NCI-H1694 treated with DMSO at 0.1 percent for 48 hours (cell line): ENCODE measurements at regions not wholly inside any gene's neighbourhood (a gene's known extent, or its start where the extent isn't known, plus 50 kb on each side); places are given as distances from the start of the nearest gene placed in this dataset.

Source experiments
- DNase-seq: peaks from one replicate; lab custom pipeline; 2025; lab: John Stamatoyannopoulos, UW

DNA sequence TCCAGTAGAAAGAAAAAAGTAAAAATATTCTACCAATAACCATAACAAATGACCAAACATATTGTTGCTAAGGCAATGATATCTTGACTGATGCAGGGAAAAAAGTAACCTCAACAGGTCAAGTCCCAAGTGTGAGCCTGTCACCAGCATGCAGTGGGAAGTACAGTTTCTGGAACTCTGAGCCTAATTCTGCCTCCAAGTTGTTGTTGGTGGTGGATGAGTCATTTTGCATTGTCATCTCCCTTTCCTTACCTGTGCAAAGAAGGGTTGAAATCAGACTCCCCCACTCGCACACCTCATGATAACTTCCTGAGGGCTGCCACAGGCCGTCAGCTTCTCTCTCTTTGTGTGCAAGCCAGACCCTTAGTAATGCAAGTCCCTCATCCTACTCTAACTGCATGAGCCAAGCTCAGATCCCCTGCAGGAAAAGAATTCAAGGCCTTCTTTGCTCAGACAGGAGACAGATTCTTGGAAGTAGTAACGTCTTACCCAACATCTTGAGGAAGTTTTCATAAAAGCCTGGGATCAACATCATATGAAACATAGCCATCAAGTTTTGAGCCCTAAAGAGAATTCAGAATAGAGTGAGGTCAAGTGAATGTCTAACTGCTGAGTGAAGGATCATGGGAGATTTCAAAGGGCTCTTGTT, 207.6 kb upstream of the FOXA2 start:
- DNase-seq, result no peak

DNA sequence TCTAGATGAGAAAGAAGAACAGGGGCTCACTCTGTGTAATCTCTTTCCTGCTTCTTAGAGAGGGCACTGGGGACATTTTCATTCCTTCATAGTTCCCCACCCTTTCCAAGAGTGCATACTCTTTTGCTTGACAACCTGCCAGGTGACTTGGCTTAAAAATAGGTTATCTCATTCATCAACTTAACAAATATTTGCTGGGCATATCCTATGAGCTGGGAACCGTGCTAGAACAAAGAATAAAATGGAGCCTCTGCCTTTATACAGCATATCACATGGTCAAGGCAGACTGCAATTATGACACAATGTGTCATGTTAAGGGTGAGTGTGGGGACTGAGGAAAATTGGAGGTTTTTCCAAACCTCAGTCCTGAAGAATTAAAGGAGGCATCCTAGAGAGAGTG, 209.8 kb upstream of the FOXA2 start:
- DNase-seq, result no peak

GRCh38 chr20:22795433-22795832, 211.1 kb upstream of the FOXA2 start:
- no peak for DNase-seq

- no peak for DNase-seq
Measured at GRCh38 chr20:22795871-22796270, 211.5 kb upstream of the FOXA2 start.

DNA sequence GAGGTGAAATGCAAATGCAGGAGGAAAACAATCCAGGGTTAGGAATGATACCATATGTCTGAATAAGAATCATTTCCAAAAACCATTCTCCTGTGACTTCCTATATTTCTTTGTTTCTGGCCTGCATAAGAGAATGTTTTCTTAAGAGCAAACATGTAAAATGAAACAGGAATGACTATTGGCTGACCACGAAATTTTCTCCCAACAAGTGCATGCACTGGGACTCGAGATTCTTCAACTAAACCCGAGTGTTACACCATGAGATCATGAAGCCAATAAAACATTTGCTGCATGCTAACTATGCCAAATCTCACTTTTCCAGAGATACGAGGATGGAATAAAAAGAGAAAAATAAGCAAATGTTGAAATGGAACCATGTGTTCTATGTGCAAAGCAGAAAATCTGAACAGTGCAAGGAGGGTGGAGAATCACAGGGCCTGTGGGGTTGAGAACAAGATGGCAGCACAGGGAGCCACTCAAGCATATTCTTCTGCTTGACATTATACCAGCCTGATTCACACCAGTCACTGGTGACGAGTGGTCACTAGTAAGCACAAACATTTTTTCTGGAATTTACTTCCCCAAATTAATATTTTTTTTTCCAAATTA, 212.2 kb upstream of the FOXA2 start:
- no peak for DNase-seq

DNA sequence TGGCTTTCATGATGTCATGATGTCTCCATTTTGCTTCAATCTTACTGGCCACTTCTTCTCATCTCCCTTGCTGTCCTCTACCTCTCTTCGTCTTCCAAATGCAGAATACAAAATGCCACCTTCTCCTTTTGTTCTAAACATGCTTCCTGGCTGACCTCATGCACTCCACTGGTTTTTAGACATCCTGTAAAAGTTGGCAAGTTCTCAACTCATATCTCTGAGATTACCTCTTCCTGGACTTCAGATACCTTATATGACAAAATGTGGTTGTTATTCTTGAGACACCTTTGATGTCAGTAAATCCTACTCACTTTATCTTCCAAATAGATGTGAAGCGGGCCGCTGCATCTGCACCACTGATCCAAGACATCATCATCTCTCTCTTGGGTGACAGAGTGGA, 212.7 kb upstream of the FOXA2 start:
- DNase-seq, result no peak

DNA sequence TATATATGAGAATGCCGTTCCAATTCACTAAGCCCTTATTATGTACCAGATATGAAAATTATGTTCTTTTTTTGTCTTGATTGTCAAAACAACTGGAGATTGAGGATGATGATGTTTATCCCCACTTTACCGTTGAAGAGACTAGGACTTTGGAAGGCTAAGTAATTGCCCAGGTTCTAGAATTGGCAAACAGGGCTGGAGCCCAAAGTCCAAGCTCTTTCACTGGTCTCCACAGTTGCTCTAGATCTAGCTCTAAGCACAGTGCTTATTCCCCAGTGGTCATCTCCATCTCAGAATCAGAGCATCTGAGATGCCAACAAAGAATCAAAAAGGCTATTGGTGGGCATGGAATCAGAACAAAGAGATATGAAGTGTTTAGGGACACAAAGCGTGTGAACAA, 215.3 kb upstream of the FOXA2 start:
- DNase-seq, result no peak

DNA sequence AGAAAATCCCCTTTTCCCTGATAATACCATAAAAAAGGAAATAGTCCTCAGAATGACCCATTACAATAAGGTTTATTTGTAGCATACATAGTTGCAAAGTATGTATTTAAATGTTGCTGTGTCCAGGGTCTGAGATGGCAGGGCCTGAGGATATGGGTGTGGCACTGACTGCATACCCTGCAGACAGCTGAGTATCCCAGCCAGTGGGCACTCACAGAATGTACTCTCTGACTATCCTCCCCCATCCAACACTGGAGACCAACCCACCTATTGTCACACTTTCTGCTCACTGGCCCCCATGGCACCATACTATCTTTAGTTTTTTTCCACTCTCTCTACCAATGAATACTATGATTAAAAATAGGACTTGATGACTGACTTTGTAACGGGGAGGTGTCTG, 215.8 kb upstream of the FOXA2 start:
- DNase-seq, result no peak

DNA sequence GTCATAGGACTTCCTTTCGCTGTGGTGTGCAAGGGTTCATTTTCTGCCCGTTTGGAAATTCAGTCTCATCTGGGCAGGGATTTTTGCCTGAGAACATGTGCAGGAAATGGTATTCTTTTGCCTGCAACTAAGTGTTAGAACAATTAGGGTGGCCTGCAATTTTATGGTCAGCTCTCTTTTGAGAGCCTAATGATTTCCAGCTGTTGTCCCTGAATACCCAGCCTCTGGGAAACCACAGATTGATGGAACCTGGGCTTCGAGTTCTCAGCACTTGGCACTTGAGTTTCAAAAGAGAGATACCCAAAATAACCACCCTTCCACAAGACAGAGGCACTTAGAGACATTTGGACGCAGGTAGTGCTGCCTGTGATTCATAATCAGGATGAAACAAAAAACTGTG, 217.2 kb upstream of the FOXA2 start:
- DNase-seq, result no peak

DNA sequence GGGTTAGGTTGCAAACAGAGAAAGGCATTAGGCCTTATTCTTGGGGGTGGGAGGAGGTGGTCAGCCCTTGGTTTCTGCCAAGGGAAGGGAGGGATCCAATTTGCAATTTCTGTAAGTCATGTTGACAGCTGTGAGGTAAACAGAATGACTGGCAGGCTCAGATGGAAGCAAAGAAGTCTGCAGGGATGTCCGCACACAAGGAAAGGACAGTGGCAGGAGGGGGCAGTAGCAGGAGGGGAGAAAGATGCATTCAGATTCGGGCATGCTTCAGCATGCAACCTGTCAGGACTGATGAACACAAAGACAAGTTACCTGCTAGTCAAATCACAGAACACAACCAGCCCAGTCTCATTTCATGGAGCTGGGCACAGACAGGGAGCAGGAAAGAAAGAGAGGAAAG, 217.9 kb upstream of the FOXA2 start:
- DNase-seq, result no peak

GRCh38 chr20:22805219-22805618, 220.8 kb upstream of the FOXA2 start:
- DNase-seq, result no peak

DNA sequence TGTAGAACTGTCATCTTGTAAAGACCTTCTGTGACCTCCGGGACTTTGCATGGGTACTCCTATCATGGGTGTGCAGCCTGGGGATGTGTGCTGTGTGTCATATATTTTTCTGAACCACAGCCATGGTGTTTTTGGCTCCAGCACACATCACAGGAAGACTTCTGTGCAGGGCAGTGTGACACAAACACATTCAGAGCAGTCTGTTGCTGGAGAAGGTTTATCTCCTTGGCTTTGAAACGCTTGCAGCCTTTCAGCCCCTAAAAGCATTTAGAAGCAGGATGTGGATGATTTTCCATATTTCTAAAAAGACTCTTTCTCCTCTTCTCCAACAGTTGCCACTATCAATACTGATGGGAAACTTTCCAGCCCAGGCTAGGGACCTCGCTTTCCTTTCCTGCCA, 221.6 kb upstream of the FOXA2 start:
- DNase-seq, result no peak

DNA sequence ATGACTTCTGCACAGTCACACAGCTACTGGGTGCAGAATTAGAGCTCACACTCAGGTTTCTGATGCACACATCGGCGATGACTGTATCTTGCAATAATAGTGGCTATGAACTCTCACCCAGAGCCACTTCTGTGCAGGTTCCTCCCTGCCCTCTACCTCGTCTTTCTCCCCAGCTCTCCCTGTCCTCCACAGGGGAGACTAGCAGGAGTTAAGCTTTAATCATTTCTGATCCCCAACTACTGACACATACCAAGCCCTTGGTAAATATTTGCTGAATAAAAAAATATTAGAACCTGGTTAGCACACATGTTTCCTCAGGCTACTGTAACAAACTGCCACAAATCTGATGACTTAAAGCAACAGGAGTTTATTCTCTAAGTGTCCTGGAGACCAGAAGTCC, 222.7 kb upstream of the FOXA2 start:
- no peak for DNase-seq

DNA sequence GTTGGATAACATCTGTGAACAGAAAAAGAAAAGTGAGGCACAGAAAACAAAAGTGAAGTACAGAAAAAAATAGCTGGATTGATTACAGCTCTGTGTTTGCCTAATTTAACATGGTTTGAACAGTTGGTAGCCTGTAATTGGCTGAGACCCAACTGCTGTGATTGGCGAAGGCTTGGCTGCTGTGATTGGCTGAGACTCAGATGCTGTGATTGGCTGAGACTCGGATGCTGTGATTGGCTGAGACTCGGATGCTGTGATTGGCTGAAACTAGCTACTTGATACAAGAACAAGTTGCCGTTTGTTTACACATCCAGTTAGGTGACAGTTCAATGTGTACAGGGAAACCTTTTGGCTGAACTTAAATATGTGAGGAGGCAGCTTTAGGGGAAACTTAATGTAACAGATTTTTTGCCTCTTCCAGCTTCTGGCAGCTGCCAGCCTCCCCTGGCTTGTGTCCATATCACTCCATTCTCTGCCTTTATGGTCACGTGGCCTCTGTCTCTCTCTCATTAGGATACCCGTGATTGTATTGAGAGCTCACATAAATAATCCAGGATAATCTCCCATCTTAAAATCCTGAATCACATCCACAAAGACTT, 223.4 kb upstream of the FOXA2 start:
- DNase-seq, result no peak

DNA sequence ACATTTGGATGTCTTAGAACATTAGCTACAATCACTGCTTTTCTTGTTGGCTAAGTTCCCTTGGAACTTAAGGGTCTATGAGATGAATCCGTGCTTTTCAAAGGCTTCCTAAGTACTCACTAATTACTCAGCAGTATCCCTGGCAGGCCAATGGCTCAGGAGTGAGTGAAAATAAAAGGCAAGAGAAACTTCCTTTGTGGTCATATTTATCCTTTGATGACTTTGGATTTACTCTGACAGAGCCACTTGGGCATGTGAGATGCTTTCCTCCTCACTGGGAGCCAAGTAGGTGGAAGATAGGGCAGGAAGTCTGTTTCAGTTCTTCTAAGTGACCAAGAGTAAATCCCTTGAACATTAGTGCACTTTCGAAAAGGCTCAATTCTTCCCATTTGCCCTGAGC, 224.3 kb upstream of the FOXA2 start:
- no peak for DNase-seq

GRCh38 chr20:22810030-22810429, 225.1 kb upstream of the SSTR4 start:
- DNase-seq, result no peak

GRCh38 chr20:22810626-22811569, 224.2 kb upstream of the SSTR4 start:
- DNase-seq, result no peak

DNA sequence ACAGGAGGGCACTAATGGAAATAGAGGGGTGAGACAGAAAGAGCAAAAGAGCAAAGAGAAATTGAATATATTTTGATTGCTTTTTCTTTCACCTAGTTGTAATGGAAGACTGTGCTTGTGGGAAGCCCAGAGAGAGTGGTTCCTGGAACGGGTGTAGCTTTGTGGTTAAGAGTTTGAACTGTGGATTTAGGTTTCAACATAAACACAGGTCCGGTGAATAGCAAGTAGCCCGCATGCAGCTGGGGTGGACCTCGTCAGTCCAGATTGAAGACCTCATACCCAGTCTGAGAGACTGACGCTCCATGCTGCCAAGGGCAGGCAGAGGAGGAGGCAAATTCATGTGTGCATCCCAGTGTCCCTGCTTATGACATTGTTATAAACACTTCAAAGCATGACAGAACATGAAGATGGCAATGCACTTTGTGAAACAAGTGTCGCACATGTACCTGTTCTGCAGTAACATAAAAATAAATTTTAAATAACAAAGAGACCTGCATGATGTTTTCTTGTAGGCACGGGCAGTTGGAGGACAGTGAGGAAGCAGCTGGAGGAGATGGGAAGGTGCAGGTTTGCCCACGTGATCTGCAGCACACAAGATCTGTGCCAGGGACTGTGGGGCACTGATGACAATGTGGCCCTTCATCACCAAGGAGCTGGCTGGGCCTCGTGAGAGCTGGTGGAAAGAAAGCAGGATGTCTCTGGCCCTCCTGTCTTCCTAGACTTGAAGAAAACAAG, 220.5 kb upstream of the SSTR4 start:
- DNase-seq, result no peak

DNA sequence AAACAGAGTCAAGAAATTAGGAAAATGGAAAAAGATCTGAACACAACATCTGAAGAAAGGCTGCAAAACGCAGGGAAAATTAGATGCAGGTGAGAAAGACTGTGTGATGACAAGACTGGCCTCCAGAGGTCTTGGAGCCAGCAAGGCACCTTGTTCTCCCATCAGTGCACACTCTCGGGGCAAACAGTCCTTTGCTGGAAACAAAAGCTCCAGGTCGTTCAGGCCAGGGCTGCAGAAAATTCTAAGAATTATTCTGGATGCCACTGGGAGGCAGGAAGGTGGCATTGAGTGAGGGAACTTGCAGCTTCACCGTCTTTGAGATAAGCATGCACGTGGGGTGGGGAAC, 219.9 kb upstream of the SSTR4 start:
- no peak for DNase-seq

DNA sequence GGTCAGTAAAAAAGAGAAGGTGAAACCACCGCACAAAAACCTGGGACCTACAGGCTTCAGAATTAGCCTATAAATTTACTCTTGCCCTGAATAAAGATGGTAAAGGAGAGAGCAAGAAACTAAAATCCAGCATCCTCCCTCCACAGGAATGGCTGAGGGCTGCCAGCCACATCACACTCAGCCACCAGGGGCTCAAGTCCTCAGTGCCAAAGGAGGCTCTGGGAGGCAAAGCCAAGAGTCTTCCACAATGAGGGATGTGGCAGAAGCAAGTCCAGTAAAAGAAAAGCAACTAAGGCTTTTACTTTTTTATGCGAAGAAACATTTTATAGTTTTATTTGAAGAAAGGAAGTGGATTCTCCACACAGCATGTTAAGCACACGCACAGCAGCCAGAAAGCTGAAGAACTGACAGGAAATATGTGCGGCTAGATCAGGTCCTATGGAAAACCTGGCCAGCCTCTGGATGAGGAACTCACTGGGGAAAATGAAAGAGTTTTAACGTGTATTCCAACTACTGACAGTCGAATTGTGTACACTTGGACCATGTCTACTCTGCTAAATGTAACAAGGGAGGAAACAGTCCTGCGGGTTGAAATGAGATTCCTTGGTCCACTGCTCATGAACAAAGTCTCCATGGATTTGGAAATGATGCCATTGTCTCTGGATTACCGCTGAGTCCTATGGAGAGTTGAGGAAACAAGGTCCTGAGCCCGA, 219.4 kb upstream of the SSTR4 start:
- no peak for DNase-seq

- DNase-seq, result no peak
Measured at GRCh38 chr20:22818636-22819035, 216.5 kb upstream of the SSTR4 start.

DNA sequence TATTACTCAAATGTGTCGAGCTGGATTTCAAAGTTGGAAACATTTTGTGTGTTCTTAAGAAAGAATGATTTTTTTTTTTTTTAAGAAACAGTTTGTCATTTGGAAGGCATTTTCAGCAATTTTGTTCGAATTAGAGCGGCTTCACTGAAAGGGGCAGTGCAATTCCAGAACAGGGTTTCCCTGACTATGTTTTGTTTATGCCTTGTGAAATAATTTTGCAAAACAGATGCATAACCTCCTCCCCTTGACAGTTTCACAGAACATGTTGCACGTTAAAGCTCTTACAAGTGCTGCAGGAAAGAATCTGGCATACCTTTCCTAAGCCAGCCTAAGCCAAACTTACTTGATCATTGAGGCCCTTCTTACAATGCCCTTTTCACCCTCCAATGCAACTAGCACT, 216.0 kb upstream of the SSTR4 start:
- DNase-seq, result no peak
